ENCODE measurements at regions not wholly inside any gene's neighbourhood (a gene's known extent, or its start where the extent isn't known, plus 50 kb on each side); places are given as distances from the start of the nearest gene placed in this dataset.

- Histone ChIP-seq H4K20me1 (ENCODE audit: control insufficient read depth, insufficient read depth) (no peaks in the 10 kb centered on the region), H3K27ac (ENCODE audit: control insufficient read depth, insufficient read depth) (no peak overlapping the region), H3K9ac (ENCODE audit: control insufficient read depth, insufficient read depth, low read length) (no peak overlapping the region), H3K27me3 (replicated peaks in 1 of 2; ENCODE audit: control insufficient read depth in 2 of 2, insufficient read depth in 2 of 2, low read length in 1 of 2) (no peaks in the 10 kb centered on the region), H3K4me1 (ENCODE audit: control insufficient read depth, insufficient read depth, low read length) (no peaks in the 10 kb centered on the region), H3K79me2 (ENCODE audit: control insufficient read depth, insufficient read depth, low read length) (no peaks in the 10 kb centered on the region), H3K4me2 (ENCODE audit: control insufficient read depth, insufficient read depth) (no peak overlapping the region), H3K9me3 (replicated peaks; ENCODE audit: control insufficient read depth, insufficient read depth, low read length) (no peaks in the 10 kb centered on the region), H3K4me3 (no peak overlapping the region), H3K36me3 (ENCODE audit: control insufficient read depth in 2 of 2, insufficient read depth in 2 of 2, low read length in 1 of 2) (no peaks in the 10 kb centered on the region), H2AFZ (ENCODE audit: control insufficient read depth, low read depth, low read length) (no peak overlapping the region)
- intact Hi-C loops (cut with micrococcal nuclease; ENCODE audit: unreplicated experiment) (no loop called here), in situ Hi-C loops (cut with MboI) (no loop called here)
- FAIRE-seq = no peak
- no peak for DNase-seq (ENCODE audit: low read depth, low spot score)
- ChIA-PET RAD21 (ENCODE audit: unreplicated experiment) (interaction anchor here (0.9 to 1.2 kb wide), 2 partner anchors 9 to 475 kb away, joined by 3 read pairs; no protein-coding TSS in a partner anchor), SMC1A (ENCODE audit: uncharacterized antibody, unreplicated experiment) (interaction anchor here (0.5 kb wide), 1 partner anchor 66 kb away, joined by 3 read pairs; no protein-coding TSS in a partner anchor), POLR2A (no interaction called here), CTCF (no interaction called here)
- TF ChIP-seq ATF7 (IDR thresholded peaks at IDR 0.05; ENCODE audit: low read depth) (no peak), NRF1 (conservative IDR thresholded peaks at IDR 0.05; ENCODE audit: low read depth, low read length) (no peak), NBN (IDR thresholded peaks at IDR 0.05) (no peak), RB1 (IDR thresholded peaks at IDR 0.05; ENCODE audit: borderline replicate concordance) (no peak), ZSCAN29 (IDR thresholded peaks at IDR 0.05) (no peak), BMI1 (IDR thresholded peaks at IDR 0.05; ENCODE audit: borderline replicate concordance) (no peak), CREM (IDR thresholded peaks at IDR 0.05; ENCODE audit: low read depth) (no peak)
- TF ChIP-seq, protein P1, sequence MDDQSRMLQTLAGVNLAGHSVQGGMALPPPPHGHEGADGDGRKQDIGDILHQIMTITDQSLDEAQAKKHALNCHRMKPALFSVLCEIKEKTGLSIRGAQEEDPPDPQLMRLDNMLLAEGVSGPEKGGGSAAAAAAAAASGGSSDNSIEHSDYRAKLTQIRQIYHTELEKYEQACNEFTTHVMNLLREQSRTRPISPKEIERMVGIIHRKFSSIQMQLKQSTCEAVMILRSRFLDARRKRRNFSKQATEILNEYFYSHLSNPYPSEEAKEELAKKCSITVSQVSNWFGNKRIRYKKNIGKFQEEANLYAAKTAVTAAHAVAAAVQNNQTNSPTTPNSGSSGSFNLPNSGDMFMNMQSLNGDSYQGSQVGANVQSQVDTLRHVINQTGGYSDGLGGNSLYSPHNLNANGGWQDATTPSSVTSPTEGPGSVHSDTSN (IDR thresholded peaks at IDR 0.05; ENCODE audit: insufficient replicate concordance, low read depth, low read length) = no peak
- WGBS (ENCODE audit: insufficient coverage, insufficient replicate concordance, low lambda C conversion rate, missing lambda C conversion rate) = 11% methylated on average over 1 of the region's 1 CpG
- ATAC-seq = no peak
- no TSS peak for BruUV-seq (replicated peaks)
Measured at GRCh38 chr4:138005486-138005885, 236.7 kb downstream of the SLC7A11 start.

DNA sequence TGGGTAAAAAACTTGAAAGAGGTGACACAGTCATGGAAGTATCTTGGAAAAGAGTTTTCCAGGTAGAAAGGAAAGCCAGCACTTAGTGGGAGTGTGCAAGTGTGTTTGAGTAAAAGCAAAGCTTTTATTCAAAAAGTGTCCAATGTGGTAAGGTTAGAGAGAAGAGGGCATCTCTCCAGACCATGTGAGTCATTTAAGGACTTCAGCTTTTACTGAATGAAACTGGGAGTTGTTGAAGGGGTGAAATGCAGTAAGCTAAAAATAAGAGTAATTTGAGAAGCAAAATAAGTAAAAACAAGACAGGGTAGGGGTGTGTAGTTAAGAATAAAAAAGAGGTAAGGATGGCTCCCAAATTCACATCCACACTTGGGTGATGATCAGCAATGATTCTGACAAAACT lies 238.9 kb downstream of the SLC7A11 start:
- H3K27ac ChIP-seq (ENCODE audit: control insufficient read depth, insufficient read depth) = no peak overlapping the region
- DNase-seq (ENCODE audit: low read depth, low spot score) = no peak
- ChIA-PET POLR2A (no interaction called here), SMC1A (ENCODE audit: uncharacterized antibody, unreplicated experiment) (interaction anchor here (0.7 kb wide), 1 partner anchor 181 kb away, joined by 3 read pairs; no protein-coding TSS in a partner anchor), RAD21 (ENCODE audit: unreplicated experiment) (no interaction called here), CTCF (no interaction called here)
- no peak overlapping the region for H2AFZ ChIP-seq (ENCODE audit: control insufficient read depth, low read depth, low read length)
- in situ Hi-C loops (cut with MboI) (no loop called here), intact Hi-C loops (cut with micrococcal nuclease; ENCODE audit: unreplicated experiment) (no loop called here)
- no peaks in the 10 kb centered on the region for H3K36me3 ChIP-seq (ENCODE audit: control insufficient read depth in 2 of 2, insufficient read depth in 2 of 2, low read length in 1 of 2)
- peak; percentile 7 for FAIRE-seq
- H3K4me3 ChIP-seq = no peak overlapping the region
- H4K20me1 ChIP-seq (ENCODE audit: control insufficient read depth, insufficient read depth) = no peaks in the 10 kb centered on the region
- no peaks in the 10 kb centered on the region for H3K9me3 ChIP-seq (replicated peaks; ENCODE audit: control insufficient read depth, insufficient read depth, low read length)
- H3K27me3 ChIP-seq (replicated peaks in 1 of 2; ENCODE audit: control insufficient read depth in 2 of 2, insufficient read depth in 2 of 2, low read length in 1 of 2) = no peaks in the 10 kb centered on the region
- ATAC-seq = peak; percentile 82
- no TSS peak for BruUV-seq (replicated peaks)
- H3K79me2 ChIP-seq (ENCODE audit: control insufficient read depth, insufficient read depth, low read length) = no peaks in the 10 kb centered on the region
- no peak overlapping the region for H3K9ac ChIP-seq (ENCODE audit: control insufficient read depth, insufficient read depth, low read length)
- no peak overlapping the region for H3K4me2 ChIP-seq (ENCODE audit: control insufficient read depth, insufficient read depth)
- H3K4me1 ChIP-seq (ENCODE audit: control insufficient read depth, insufficient read depth, low read length) = no peaks in the 10 kb centered on the region
- TF ChIP-seq MEF2B (IDR thresholded peaks at IDR 0.05; ENCODE audit: partially characterized antibody, poor library complexity, severe bottlenecking) (no peak), RELB (IDR thresholded peaks at IDR 0.05; ENCODE audit: low read depth) (no peak), TBL1XR1 (IDR thresholded peaks at IDR 0.05; ENCODE audit: low read depth, low read length) (no peak), NRF1 (conservative IDR thresholded peaks at IDR 0.05; ENCODE audit: low read depth, low read length) (no peak), CHD2 (IDR thresholded peaks at IDR 0.05; ENCODE audit: borderline replicate concordance, low read depth, low read length) (no peak), IKZF1 (conservative IDR thresholded peaks at IDR 0.05) (no peak), YBX1 (IDR thresholded peaks at IDR 0.05) (no peak), IKZF2 (IDR thresholded peaks at IDR 0.05) (no peak), RAD51 (IDR thresholded peaks at IDR 0.05) (no peak), FOXM1 (IDR thresholded peaks at IDR 0.05; ENCODE audit: low read depth, low read length) (peak; percentile 67; the same call in 1 of the 2 replicates), NFIC (IDR thresholded peaks at IDR 0.05; ENCODE audit: low read depth, low read length) (peak; percentile 70; the same call in 1 of the 2 replicates), POU2F2 (IDR thresholded peaks at IDR 0.05; ENCODE audit: borderline replicate concordance, low read depth, low read length) (no peak), SREBF1 (IDR thresholded peaks at IDR 0.05; ENCODE audit: low read length) (no peak)

Data from GM12878 (cell line).